Cerebellar cortex (tissue), 1 donor: ENCODE measurements at regions not wholly inside any gene's neighbourhood (a gene's known extent, or its start where the extent isn't known, plus 50 kb on each side); places are given as distances from the start of the nearest gene placed in this dataset.

Experiments
- DNase-seq: peaks from one replicate; pipeline ENCODE4 v3.0.0-alpha.2; 2015; ENCODE audit warnings: low spot score

GRCh38 chr11:23944923-23945322 lies 551.9 kb upstream of the LUZP2 start:
- DNase-seq = no peak

- DNase-seq = no peak
These were observed 549.0 kb upstream of the LUZP2 start for GRCh38 chr11:23947883-23948282.

GRCh38 chr11:23948851-23949250 lies 548.0 kb upstream of the LUZP2 start:
- no peak for DNase-seq

- DNase-seq = no peak
These were observed 542.7 kb upstream of the LUZP2 start for GRCh38 chr11:23953951-23954710.

GRCh38 chr11:23954730-23955129 lies 542.1 kb upstream of the LUZP2 start:
- DNase-seq = no peak

DNA sequence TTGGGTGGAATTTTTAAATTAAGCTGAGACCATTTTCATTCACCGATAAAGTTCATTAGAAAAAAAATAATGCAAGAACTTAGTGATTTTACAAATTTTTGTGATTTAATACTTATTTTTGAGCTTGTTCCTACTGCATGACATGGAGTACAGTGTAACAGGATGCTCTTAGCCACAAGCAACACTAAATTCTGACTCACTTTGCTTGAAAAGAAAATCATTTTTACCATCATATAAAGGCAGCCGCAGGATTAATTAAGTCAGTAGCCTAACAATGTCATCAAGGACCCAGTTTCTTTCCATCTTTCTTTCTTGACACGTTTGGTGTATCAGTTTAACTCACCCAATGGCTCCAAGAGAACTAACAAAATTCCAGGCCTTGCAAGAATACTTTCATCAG lies 540.3 kb upstream of the LUZP2 start:
- no peak for DNase-seq

DNA sequence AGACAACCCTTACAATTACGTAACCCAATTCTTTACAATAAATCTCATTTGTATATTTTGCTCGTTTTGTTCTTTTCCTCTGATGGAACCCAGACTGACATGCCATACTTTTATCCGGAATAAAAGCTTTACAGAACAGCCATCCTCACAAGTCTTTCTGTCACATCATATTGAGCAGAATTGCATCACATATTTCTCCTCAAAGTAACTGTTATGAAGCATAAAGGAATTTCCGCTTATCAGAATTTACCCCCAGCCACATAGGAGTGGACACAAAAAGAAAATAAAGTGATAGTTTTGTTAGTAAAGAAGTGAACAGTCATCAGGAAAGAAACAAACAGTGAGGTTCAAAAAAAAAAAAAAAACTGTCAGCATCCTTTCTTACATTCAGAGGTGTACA lies 539.5 kb upstream of the LUZP2 start:
- DNase-seq = no peak

- DNase-seq = no peak
These were observed 537.4 kb upstream of the LUZP2 start for GRCh38 chr11:23959462-23959861.

DNA sequence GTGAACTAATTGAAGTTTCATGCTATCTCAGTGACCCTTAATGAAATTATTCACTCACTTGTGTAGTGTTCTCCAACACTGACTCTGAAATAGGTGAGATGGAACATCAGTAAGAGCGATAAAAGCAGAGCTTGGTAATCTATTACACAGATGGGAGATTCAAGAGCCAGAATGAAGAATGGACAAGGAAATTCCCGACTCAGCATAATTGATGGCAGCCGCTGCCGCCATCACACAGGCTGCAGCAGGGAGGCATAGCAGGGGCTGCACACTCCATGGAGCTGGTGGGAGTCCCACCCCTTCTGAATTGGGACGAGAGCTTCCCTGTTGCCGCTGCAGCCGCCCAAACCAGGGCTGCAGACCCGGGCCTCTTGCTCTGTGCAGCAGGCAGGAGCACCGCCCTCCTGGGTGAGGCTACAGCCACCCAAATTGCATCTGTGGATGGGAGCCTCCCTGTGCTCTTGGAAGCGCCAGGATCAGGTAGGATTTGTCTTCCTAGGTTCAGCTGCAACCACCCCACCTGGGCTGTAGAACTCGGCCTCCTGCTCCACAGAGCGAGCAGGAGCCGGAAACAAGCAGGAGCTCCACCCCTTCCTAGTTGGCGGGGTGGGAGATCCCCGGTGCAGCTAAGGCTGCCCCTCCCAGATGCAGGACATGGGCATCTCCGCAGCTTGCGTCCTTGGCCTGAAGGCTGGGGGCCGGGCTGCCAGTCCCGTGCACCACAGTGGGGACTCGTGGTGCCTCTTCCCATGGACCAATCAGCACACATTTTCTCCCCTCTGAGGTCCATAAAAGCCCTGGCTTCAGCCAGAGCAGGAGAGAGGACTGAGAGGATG lies 535.1 kb upstream of the LUZP2 start:
- no peak for DNase-seq

GRCh38 chr11:23973244-23973643 lies 523.6 kb upstream of the LUZP2 start:
- no peak for DNase-seq

DNA sequence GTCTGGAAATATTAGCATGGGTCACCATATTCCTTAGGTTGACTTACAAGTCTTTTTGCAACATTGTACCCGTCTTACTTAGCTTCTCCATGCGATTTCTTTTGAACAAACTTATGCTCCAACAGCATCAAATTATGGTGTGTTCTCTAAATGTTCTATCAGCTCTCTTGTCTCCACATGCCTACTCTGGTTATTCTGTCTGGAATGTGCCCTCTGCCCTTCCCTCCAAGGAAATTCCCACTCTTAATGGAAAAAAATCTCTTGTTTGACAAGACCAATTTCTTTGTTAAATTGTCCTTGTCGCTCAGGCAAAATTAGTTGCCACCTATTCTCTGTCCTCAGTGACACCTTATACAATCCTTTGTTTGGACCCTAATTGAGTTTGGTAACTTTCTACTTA lies 522.8 kb upstream of the LUZP2 start:
- DNase-seq = no peak

- no peak for DNase-seq
These were observed 522.3 kb upstream of the LUZP2 start for GRCh38 chr11:23974601-23975000.

DNA sequence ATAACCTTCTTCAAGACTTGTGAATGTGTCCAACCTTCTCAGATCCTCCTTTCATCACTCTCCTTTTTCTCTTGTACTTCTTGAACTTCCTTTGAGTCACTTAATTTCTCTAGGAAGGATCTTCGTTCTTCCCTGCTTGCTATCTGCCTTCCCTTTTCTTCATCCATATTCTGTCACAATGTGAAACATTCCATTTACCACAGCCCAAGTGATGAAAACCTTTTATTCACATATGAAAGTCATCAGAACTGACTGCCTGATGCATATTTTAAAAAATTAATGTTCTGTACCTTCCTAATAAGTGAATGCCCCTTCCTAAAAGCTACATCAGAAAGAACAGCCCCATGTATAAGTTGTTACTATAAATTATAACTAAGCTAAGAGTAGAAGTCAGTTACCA lies 520.4 kb upstream of the LUZP2 start:
- DNase-seq = no peak

DNA sequence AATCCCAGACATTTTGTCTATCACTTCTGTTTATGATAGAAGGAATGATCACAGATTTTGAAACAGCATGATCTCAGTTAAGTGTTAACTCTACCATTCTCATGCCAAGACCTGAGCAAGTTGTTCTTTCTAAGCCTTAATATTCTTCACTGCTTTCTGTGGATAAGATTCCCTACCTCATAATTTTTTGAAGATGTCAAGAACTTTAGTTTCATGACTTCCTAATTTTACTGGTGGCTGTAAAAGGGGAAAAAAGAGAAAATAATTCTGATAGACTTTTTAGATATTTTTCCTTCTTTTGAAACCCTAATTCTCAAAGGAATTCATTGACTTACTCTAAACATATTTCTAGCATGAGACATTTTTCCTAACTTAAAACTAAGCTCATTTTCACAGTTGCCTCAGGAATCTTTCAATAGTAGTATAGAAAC lies 520.0 kb upstream of the LUZP2 start:
- DNase-seq = no peak

- DNase-seq = no peak
These were observed 508.4 kb upstream of the LUZP2 start for GRCh38 chr11:23988381-23989006.

DNA sequence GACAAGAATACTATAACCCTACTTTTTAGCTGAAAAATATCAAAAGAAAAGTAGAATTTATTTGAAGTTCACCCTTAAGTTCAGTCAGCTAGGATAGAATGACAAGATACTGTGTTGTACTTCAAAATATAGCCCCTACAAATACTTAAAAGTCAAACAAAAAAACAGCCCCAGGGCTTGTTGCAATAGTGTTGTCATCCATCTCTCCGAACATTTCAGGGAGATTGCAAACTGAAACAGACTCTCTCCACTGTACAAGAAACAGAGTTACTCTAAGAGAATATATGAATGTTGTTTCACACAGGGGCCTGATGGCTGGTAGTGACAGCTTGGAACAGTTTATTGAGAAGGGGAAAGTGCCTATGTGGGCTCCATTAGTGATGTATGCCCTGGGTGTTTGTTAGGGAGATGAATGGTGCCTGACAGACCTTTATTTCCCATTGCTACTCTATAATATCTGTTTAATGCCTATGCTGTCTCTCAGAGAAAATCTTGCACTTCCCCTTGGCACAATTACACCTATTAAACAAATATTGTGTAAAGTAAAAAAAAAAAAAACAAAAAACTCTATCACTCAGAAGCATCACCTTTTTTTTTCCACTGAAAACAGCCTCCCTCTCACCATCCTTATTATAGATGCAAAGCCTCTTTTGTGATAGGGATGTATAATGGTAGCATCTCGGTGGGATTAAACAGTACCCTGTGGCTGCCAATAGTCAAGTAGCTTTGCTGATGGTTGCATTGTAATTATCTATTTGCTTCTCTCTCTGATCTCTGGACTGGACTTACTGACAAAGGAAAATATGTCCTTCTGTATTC lies 506.3 kb upstream of the LUZP2 start:
- DNase-seq = no peak

DNA sequence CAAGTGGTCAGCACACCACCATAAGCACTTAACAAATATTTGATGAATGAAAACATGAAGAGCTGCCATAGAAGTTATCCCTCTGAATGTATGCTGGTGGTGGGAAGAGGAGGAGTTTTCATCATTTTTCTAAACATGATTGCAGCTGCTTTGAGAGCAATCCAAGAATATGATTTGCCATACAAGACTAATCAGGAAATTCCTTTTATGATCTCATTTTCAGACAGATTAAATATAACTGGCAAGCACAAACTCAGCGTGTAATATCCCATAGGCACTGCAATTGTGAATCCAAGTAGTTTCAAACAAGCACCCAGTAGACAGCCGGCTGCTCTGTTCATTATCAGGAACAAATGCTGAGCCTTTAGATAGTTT lies 505.7 kb upstream of the LUZP2 start:
- no peak for DNase-seq

GRCh38 chr11:23995891-23996290 lies 501.0 kb upstream of the LUZP2 start:
- DNase-seq = no peak

- no peak for DNase-seq
These were observed 499.5 kb upstream of the LUZP2 start for GRCh38 chr11:23997356-23997755.

DNA sequence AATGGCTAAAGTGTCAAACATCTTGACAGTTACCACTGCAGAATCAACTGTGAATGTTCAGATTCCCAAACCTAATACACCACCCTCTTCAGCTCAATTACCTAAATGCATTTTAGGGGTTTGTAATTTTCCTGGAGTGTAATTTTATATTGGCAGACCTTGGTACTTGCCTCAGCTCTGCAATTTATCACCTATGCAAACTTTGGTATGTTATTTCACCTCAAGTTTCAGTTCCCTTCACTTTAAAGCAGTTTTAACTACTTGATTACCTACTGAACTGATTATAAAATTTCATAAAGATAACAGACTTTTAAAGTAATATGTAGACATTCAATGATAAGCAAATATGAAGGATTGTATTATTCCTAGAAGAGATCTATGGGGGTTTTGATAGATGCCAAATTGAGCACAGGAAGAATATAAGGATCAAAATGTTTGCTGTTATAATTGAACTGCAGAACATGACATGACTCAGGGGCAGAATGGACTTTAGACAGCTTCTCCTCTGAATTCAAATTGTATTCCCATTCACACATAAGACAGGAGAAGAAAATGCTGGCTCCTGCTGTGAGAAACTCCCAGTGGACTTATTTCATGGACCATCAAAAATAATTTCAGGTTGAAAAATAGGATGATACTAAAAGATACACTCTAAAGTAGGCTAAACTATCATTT lies 491.5 kb upstream of the LUZP2 start:
- DNase-seq = no peak

GRCh38 chr11:24043842-24044241 lies 453.0 kb upstream of the LUZP2 start:
- DNase-seq = no peak

DNA sequence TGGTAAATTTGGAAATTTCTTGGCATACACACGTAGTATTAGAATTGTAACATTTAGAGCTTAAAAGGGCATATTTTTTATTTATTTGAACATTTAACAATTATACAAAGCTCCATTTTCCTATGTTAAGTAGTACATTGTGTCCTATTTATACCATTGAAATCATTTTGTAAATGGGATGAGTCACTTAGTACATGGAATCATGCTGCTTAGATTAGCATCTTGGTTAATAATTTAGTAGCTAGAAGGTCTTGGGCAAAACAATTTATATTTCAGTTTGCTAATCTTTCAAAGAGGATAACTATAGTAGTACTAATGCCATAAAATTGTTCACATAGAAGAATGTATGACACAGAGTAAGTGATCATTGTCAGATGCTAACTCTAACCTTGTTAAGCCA lies 450.1 kb upstream of the LUZP2 start:
- no peak for DNase-seq
